ENCODE measurements at regions not wholly inside any gene's neighbourhood (a gene's known extent, or its start where the extent isn't known, plus 50 kb on each side); places are given as distances from the start of the nearest gene placed in this dataset.

- H3K79me2 ChIP-seq (ENCODE audit: control insufficient read depth, insufficient read depth, low read length): no peaks in the 10 kb centered on the region
- H3K9ac ChIP-seq (ENCODE audit: control insufficient read depth, extremely low read depth, insufficient read depth, low read length): no peak overlapping the region
- no peak for TF ChIP-seq CTCF (optimal IDR thresholded peaks at IDR 0.05 in 1 of 3, IDR thresholded peaks at IDR 0.05 in 1 of 3, conservative IDR thresholded peaks at IDR 0.05 in 1 of 3; ENCODE audit: extremely low read depth in 1 of 3, insufficient read depth in 2 of 3, low read length in 3 of 3)
- TF ChIP-seq EZH2 (IDR thresholded peaks at IDR 0.05; ENCODE audit: low read length): no peak
- H3K36me3 ChIP-seq (ENCODE audit: control insufficient read depth in 2 of 2, extremely low read depth in 1 of 2, insufficient read depth in 2 of 2, low read length in 2 of 2): no peaks in the 10 kb centered on the region
- H3K9me1 ChIP-seq (ENCODE audit: control insufficient read depth, extremely low read depth, insufficient read depth, low read length): no peaks in the 10 kb centered on the region
- peaks cover 4% of the 10 kb centered on the region for H3K27me3 ChIP-seq (ENCODE audit: control insufficient read depth, extremely low read depth, insufficient read depth, low read length)
- DNase-seq (ENCODE audit: low read depth, low spot score) (no peak), FAIRE-seq (peak; percentile 5)
- no peaks in the 10 kb centered on the region for H3K9me3 ChIP-seq (ENCODE audit: control insufficient read depth, low read depth, low read length)
- dilution Hi-C loops (cut with MboI; ENCODE audit: extremely low pct_ligation_motif_present, low sequenced_read_pairs): no loop called here
- no peak overlapping the region for H3K4me2 ChIP-seq (ENCODE audit: control insufficient read depth, extremely low read depth, insufficient read depth, low read depth, low read length)
- no peak overlapping the region for H2AFZ ChIP-seq (ENCODE audit: control insufficient read depth, low read length)
- H3K27ac ChIP-seq (ENCODE audit: control insufficient read depth, insufficient read depth, low read length): no peak overlapping the region
- no peaks in the 10 kb centered on the region for H3K4me1 ChIP-seq (ENCODE audit: control insufficient read depth, extremely low read depth, insufficient read depth, low read length)
- no peaks in the 10 kb centered on the region for H4K20me1 ChIP-seq (ENCODE audit: control insufficient read depth, extremely low read depth, insufficient read depth, low read length)
- no peak overlapping the region for H3K4me3 ChIP-seq (ENCODE audit: control insufficient read depth in 2 of 3, extremely low read depth in 1 of 3, insufficient read depth in 2 of 3, low read depth in 1 of 3, low read length in 3 of 3)
Measured at GRCh38 chr6:168369786-168370185, 50.2 kb upstream of the DACT2 start.

GRCh38 chr6:168370310-168370991 lies 50.9 kb upstream of the DACT2 start:
- no peaks in the 10 kb centered on the region for H3K4me1 ChIP-seq (ENCODE audit: control insufficient read depth, extremely low read depth, insufficient read depth, low read length)
- H3K9me1 ChIP-seq (ENCODE audit: control insufficient read depth, extremely low read depth, insufficient read depth, low read length): no peaks in the 10 kb centered on the region
- H3K4me2 ChIP-seq (ENCODE audit: control insufficient read depth, extremely low read depth, insufficient read depth, low read depth, low read length): no peak overlapping the region
- dilution Hi-C loops (cut with MboI; ENCODE audit: extremely low pct_ligation_motif_present, low sequenced_read_pairs): no loop called here
- no peak overlapping the region for H3K27ac ChIP-seq (ENCODE audit: control insufficient read depth, insufficient read depth, low read length)
- DNase-seq (ENCODE audit: low read depth, low spot score) (no peak), FAIRE-seq (peak; percentile 44)
- no peaks in the 10 kb centered on the region for H3K9me3 ChIP-seq (ENCODE audit: control insufficient read depth, low read depth, low read length)
- peaks cover 4% of the 10 kb centered on the region for H3K27me3 ChIP-seq (ENCODE audit: control insufficient read depth, extremely low read depth, insufficient read depth, low read length)
- H3K4me3 ChIP-seq (ENCODE audit: control insufficient read depth in 2 of 3, extremely low read depth in 1 of 3, insufficient read depth in 2 of 3, low read depth in 1 of 3, low read length in 3 of 3): no peak overlapping the region
- H2AFZ ChIP-seq (ENCODE audit: control insufficient read depth, low read length): no peak overlapping the region
- TF ChIP-seq CTCF (optimal IDR thresholded peaks at IDR 0.05 in 1 of 3, IDR thresholded peaks at IDR 0.05 in 1 of 3, conservative IDR thresholded peaks at IDR 0.05 in 1 of 3; ENCODE audit: extremely low read depth in 1 of 3, insufficient read depth in 2 of 3, low read length in 3 of 3): peak; percentile 61 to 97 (median 92)
- no peak for TF ChIP-seq EZH2 (IDR thresholded peaks at IDR 0.05; ENCODE audit: low read length)
- H3K79me2 ChIP-seq (ENCODE audit: control insufficient read depth, insufficient read depth, low read length): no peaks in the 10 kb centered on the region
- no peaks in the 10 kb centered on the region for H3K36me3 ChIP-seq (ENCODE audit: control insufficient read depth in 2 of 2, extremely low read depth in 1 of 2, insufficient read depth in 2 of 2, low read length in 2 of 2)
- no peaks in the 10 kb centered on the region for H4K20me1 ChIP-seq (ENCODE audit: control insufficient read depth, extremely low read depth, insufficient read depth, low read length)
- no peak overlapping the region for H3K9ac ChIP-seq (ENCODE audit: control insufficient read depth, extremely low read depth, insufficient read depth, low read length)
